H9 (cell line): ENCODE measurements at regions not wholly inside any gene's neighbourhood (a gene's known extent, or its start where the extent isn't known, plus 50 kb on each side); places are given as distances from the start of the nearest gene placed in this dataset.

Experiments
- DNase-seq: peaks from one replicate; pipeline ENCODE4 v3.0.0-alpha.2; 2017
- H2AFZ ChIP-seq: one replicate; pipeline ENCODE4 v1.6.1; 2013; ENCODE audit warnings: mild to moderate bottlenecking, low read length, control low read depth, moderate library complexity
- H2AK5ac ChIP-seq: 2 replicates; pipeline ENCODE4 v1.6.1; 2013; ENCODE audit warnings: low read length, control low read depth, mixed read lengths; ENCODE audit not compliant: insufficient read length
- H2BK120ac ChIP-seq: one replicate; pipeline ENCODE4 v1.6.1; 2013; ENCODE audit warnings: low read depth, mild to moderate bottlenecking, low read length, control low read depth, inconsistent platforms; ENCODE audit not compliant: poor library complexity, severe bottlenecking
- H2BK12ac ChIP-seq: 2 replicates; pipeline ENCODE4 v1.6.1; 2013; ENCODE audit warnings: low read length, control low read depth, mixed read lengths, low read depth; ENCODE audit not compliant: insufficient read length
- H2BK15ac ChIP-seq: 2 replicates; pipeline ENCODE4 v1.6.1; 2013; ENCODE audit warnings: low read depth, low read length, control low read depth
- H2BK20ac ChIP-seq: one replicate; pipeline ENCODE4 v1.6.1; 2013; ENCODE audit warnings: low read depth, mild to moderate bottlenecking, low read length, control low read depth, inconsistent platforms; ENCODE audit not compliant: poor library complexity, severe bottlenecking
- H2BK5ac ChIP-seq: 2 replicates; pipeline ENCODE4 v1.6.1; 2013; ENCODE audit warnings: low read length, control low read depth, mixed read lengths; ENCODE audit not compliant: insufficient read length
- H3K14ac ChIP-seq: 2 replicates; pipeline ENCODE4 v1.6.1; 2013; ENCODE audit warnings: low read length, control low read depth; ENCODE audit not compliant: insufficient read depth
- H3K18ac ChIP-seq: 2 replicates; pipeline ENCODE4 v1.6.1; 2013; ENCODE audit warnings: low read depth, mild to moderate bottlenecking, mixed read lengths, low read length, control low read depth; ENCODE audit not compliant: insufficient read length
- H3K23ac ChIP-seq: 2 replicates; pipeline ENCODE4 v1.6.1; 2013; ENCODE audit warnings: low read length, control low read depth, mixed read lengths, low read depth; ENCODE audit not compliant: insufficient read length
- H3K23me2 ChIP-seq: 2 replicates; pipeline ENCODE4 v1.6.1; 2013; ENCODE audit warnings: low read depth, mild to moderate bottlenecking, mixed read lengths, low read length, control low read depth; ENCODE audit not compliant: insufficient read length, poor library complexity, severe bottlenecking
- H3K27ac ChIP-seq: 2 replicates; pipeline ENCODE4 v1.5.1; 2013; ENCODE audit warnings: low read length, control low read depth, mixed read lengths, low read depth; ENCODE audit not compliant: insufficient read length
- H3K27me3 ChIP-seq: 2 replicates; pipeline ENCODE4 v1.6.1; 2013; ENCODE audit warnings: low read length, control low read depth, inconsistent platforms; ENCODE audit not compliant: insufficient read depth
- H3K4ac ChIP-seq: 2 replicates; pipeline ENCODE4 v1.6.1; 2013; ENCODE audit warnings: low read depth, mild to moderate bottlenecking, control low read depth, inconsistent platforms, low read length, moderate library complexity
- H3K4me1 ChIP-seq: 2 replicates; pipeline ENCODE4 v1.6.1; 2013; ENCODE audit warnings: low read length, control low read depth, inconsistent platforms; ENCODE audit not compliant: insufficient read depth
- H3K4me2 ChIP-seq: 2 replicates; pipeline ENCODE4 v1.6.1; 2013; ENCODE audit warnings: low read length, control low read depth, mixed read lengths; ENCODE audit not compliant: insufficient read length, insufficient read depth
- H3K56ac ChIP-seq: 2 replicates; pipeline ENCODE4 v1.6.1; 2013; ENCODE audit warnings: low read depth, mild to moderate bottlenecking, mixed read lengths, low read length, control low read depth; ENCODE audit not compliant: insufficient read length
- H3K79me1 ChIP-seq: 2 replicates; pipeline ENCODE4 v1.6.1; 2013; ENCODE audit warnings: low read depth, mild to moderate bottlenecking, moderate library complexity, low read length, control low read depth, inconsistent platforms; ENCODE audit not compliant: insufficient read depth, poor library complexity, severe bottlenecking
- H3K79me2 ChIP-seq: 2 replicates; pipeline ENCODE4 v1.6.1; 2013; ENCODE audit warnings: low read length, control low read depth, inconsistent platforms; ENCODE audit not compliant: insufficient read depth
- H3K9ac ChIP-seq: 2 replicates; pipeline ENCODE4 v1.6.1; 2013; ENCODE audit warnings: low read length, control low read depth, mixed read lengths; ENCODE audit not compliant: insufficient read length; ENCODE audit errors: extremely low read depth
- H3K9me3 ChIP-seq: one replicate; pipeline ENCODE4 v1.6.1; 2013; ENCODE audit warnings: low read depth, low read length, inconsistent platforms; ENCODE audit not compliant: control insufficient read depth
- H3T11ph ChIP-seq: one replicate; pipeline ENCODE4 v1.6.1; 2013; ENCODE audit warnings: mild to moderate bottlenecking, low read length, control low read depth, inconsistent platforms
- H4K20me1 ChIP-seq: one replicate; pipeline ENCODE4 v1.6.1; 2013; ENCODE audit not compliant: control insufficient read depth, insufficient read length, insufficient read depth
- H4K5ac ChIP-seq: 2 replicates; pipeline ENCODE4 v1.6.1; 2013; ENCODE audit warnings: low read depth, mild to moderate bottlenecking, mixed read lengths, low read length, control low read depth; ENCODE audit not compliant: insufficient read length
- H4K8ac ChIP-seq: replicated peaks from 2 replicates; pipeline ENCODE4 v1.6.1; 2013; ENCODE audit warnings: low read length, control low read depth, mixed read lengths, low read depth; ENCODE audit not compliant: insufficient read length
- H4K91ac ChIP-seq: 2 replicates; pipeline ENCODE4 v1.6.1; 2013; ENCODE audit warnings: low read depth, mild to moderate bottlenecking, moderate library complexity, mixed read lengths, low read length, control low read depth; ENCODE audit not compliant: insufficient read length
- H3K27ac Mint-ChIP-seq, 3 experiments: 2 replicates in 2 of 3; 3 replicates in 1 of 3; pipeline ENCODE4 v1.8.0; 2020 to 2021; ENCODE audit warnings: mixed read lengths in 3 of 3, mild to moderate bottlenecking in 1 of 3, moderate library complexity in 1 of 3
- H3K27me3 Mint-ChIP-seq: 2 replicates; pipeline ENCODE4 v1.8.0; 2021; ENCODE audit warnings: low read depth, mild to moderate bottlenecking, moderate library complexity, mixed read lengths
- H3K36me3 Mint-ChIP-seq, 3 experiments: 2 replicates in 2 of 3; 3 replicates in 1 of 3; pipeline ENCODE4 v1.8.0; 2020 to 2021; ENCODE audit warnings: low read depth in 3 of 3, mixed read lengths in 3 of 3; ENCODE audit not compliant: insufficient read depth in 1 of 3
- H3K4me1 Mint-ChIP-seq, 2 experiments: 2 replicates each; pipeline ENCODE4 v1.8.0; 2020; ENCODE audit warnings: mixed read lengths in 2 of 2
- H3K4me3 Mint-ChIP-seq, 2 experiments: 2 replicates in 1 of 2; 3 replicates in 1 of 2; pipeline ENCODE4 v1.8.0; 2020 to 2021; ENCODE audit warnings: mild to moderate bottlenecking in 2 of 2, mixed read lengths in 2 of 2, moderate library complexity in 1 of 2
- H3K9me3 Mint-ChIP-seq, 2 experiments: 2 replicates in 1 of 2; 3 replicates in 1 of 2; pipeline ENCODE4 v1.8.0; 2020; ENCODE audit warnings: mild to moderate bottlenecking in 2 of 2, mixed read lengths in 2 of 2, moderate library complexity in 1 of 2
- CTCF ChIP-seq: fragments of 200-600 bp; sonication (generic); conservative IDR thresholded peaks from 3 replicates; pipeline ENCODE4 v1.8.0; 2021; ENCODE audit warnings: antibody characterized with exemption, mild to moderate bottlenecking

GRCh38 chr3:180181387-180181786, 144.7 kb upstream of the PEX5L start:
- Histone ChIP-seq H2BK15ac (no peak overlapping the region), H3K9ac (no peak overlapping the region), H3K56ac (no peak overlapping the region), H3K18ac (no peak overlapping the region), H3K23ac (no peak overlapping the region), H4K20me1 (no peaks in the 10 kb centered on the region), H4K5ac (no peak overlapping the region), H3K27me3 (no peaks in the 10 kb centered on the region), H3K4ac (no peak overlapping the region), H3K23me2 (no peaks in the 10 kb centered on the region), H2AFZ (no peak overlapping the region), H3K4me2 (no peak overlapping the region), H3K4me1 (peaks cover 3% of the 10 kb centered on the region), H3K9me3 (no peaks in the 10 kb centered on the region), H4K91ac (no peak overlapping the region), H2BK120ac (no peak overlapping the region), H2AK5ac (no peak overlapping the region), H2BK12ac (no peak overlapping the region), H2BK5ac (no peak overlapping the region), H4K8ac (no peak overlapping the region), H3K14ac (no peak overlapping the region), H3K79me2 (no peaks in the 10 kb centered on the region), H2BK20ac (no peak overlapping the region), H3T11ph (no peak overlapping the region), H3K27ac (no peak overlapping the region), H3K79me1 (no peaks in the 10 kb centered on the region)
- H3K27me3 Mint-ChIP-seq, result no peaks in the 10 kb centered on the region
- TF ChIP-seq CTCF, result no peak
- no peak overlapping the region for H3K4me3 Mint-ChIP-seq
- H3K4me1 Mint-ChIP-seq, result peaks cover 19 to 22% of the 10 kb centered on the region in 2 experiments
- DNase-seq, result no peak
- H3K36me3 Mint-ChIP-seq, result no peaks in the 10 kb centered on the region; a peak in 1 of 7 replicates
- no peaks in the 10 kb centered on the region for H3K9me3 Mint-ChIP-seq
- H3K27ac Mint-ChIP-seq, result no peak overlapping the region
